Neuronal stem cell (in vitro differentiated cells): ENCODE measurements at regions not wholly inside any gene's neighbourhood (a gene's known extent, or its start where the extent isn't known, plus 50 kb on each side); places are given as distances from the start of the nearest gene placed in this dataset.

Experiments
- DNase-seq: peaks from one replicate; pipeline ENCODE4 v3.0.0-alpha.2; 2013; ENCODE audit warnings: low spot score
- H2AFZ ChIP-seq: one replicate; pipeline ENCODE4 v1.6.1; 2013; ENCODE audit warnings: mild to moderate bottlenecking, low read length, inconsistent platforms
- H2AK5ac ChIP-seq: 2 replicates; pipeline ENCODE4 v1.6.1; 2013; ENCODE audit warnings: low read depth, mild to moderate bottlenecking, inconsistent platforms, low read length, moderate library complexity, mixed read lengths
- H2BK120ac ChIP-seq: 2 replicates; pipeline ENCODE4 v1.6.1; 2013; ENCODE audit warnings: low read depth, mild to moderate bottlenecking, inconsistent platforms, low read length, moderate library complexity, mixed read lengths
- H2BK12ac ChIP-seq: one replicate; pipeline ENCODE4 v1.6.1; 2013; ENCODE audit warnings: low read length, inconsistent platforms
- H2BK15ac ChIP-seq: 2 replicates; pipeline ENCODE4 v1.6.1; 2013; ENCODE audit warnings: mild to moderate bottlenecking, low read length, inconsistent platforms, mixed read lengths
- H2BK5ac ChIP-seq: one replicate; pipeline ENCODE4 v1.6.1; 2013; ENCODE audit warnings: inconsistent platforms, mild to moderate bottlenecking, low read length, moderate library complexity
- H3K14ac ChIP-seq: one replicate; pipeline ENCODE4 v1.6.1; 2013; ENCODE audit warnings: low read length, inconsistent platforms
- H3K18ac ChIP-seq: 2 replicates; pipeline ENCODE4 v1.6.1; 2013; ENCODE audit warnings: low read length, inconsistent platforms
- H3K23ac ChIP-seq: 2 replicates; pipeline ENCODE4 v1.6.1; 2013; ENCODE audit warnings: low read depth, mild to moderate bottlenecking, mixed read lengths, low read length, inconsistent platforms; ENCODE audit not compliant: poor library complexity
- H3K27ac ChIP-seq: replicated peaks from 3 replicates; pipeline ENCODE4 v1.5.1; 2013; ENCODE audit warnings: low read length, inconsistent platforms
- H3K27me3 ChIP-seq, 3 experiments: 2 replicates each; pipeline ENCODE4 v1.6.1; 2013; ENCODE audit warnings: low read length in 3 of 3, mild to moderate bottlenecking in 2 of 3, inconsistent platforms in 1 of 3, low read depth in 1 of 3, mixed read lengths in 1 of 3, moderate library complexity in 1 of 3; ENCODE audit not compliant: control insufficient read depth in 3 of 3, insufficient read depth in 3 of 3
- H3K36me3 ChIP-seq, 2 donors: replicated peaks in 1 of 2; 2 replicates each; pipeline ENCODE4 v1.6.1; 2013; ENCODE audit warnings: low read length in 2 of 2; ENCODE audit not compliant: control insufficient read depth in 2 of 2, insufficient read depth in 2 of 2
- H3K4ac ChIP-seq: 2 replicates; pipeline ENCODE4 v1.6.1; 2013; ENCODE audit warnings: inconsistent platforms, mild to moderate bottlenecking, low read length, moderate library complexity
- H3K4me1 ChIP-seq, 2 donors: 1 replicate in 1 of 2; 2 replicates in 1 of 2; pipeline ENCODE4 v1.6.1; 2013; ENCODE audit warnings: low read length in 2 of 2, low read depth in 1 of 2; ENCODE audit not compliant: control insufficient read depth in 2 of 2, insufficient read depth in 1 of 2
- H3K4me2 ChIP-seq: one replicate; pipeline ENCODE4 v1.6.1; 2013; ENCODE audit warnings: mild to moderate bottlenecking, low read length, inconsistent platforms; ENCODE audit not compliant: insufficient read depth, poor library complexity, severe bottlenecking
- H3K4me3 ChIP-seq, 2 donors: 2 replicates each; pipeline ENCODE4 v1.5.1; 2013; ENCODE audit warnings: low read length in 2 of 2, mild to moderate bottlenecking in 2 of 2, inconsistent platforms in 1 of 2, moderate library complexity in 1 of 2
- H3K79me1 ChIP-seq: one replicate; pipeline ENCODE4 v1.6.1; 2013; ENCODE audit warnings: low read depth, mild to moderate bottlenecking, inconsistent platforms, low read length, moderate library complexity
- H3K9ac ChIP-seq: one replicate; pipeline ENCODE4 v1.6.1; 2013; ENCODE audit warnings: mild to moderate bottlenecking, low read depth, low read length, inconsistent platforms; ENCODE audit not compliant: poor library complexity
- H3K9me3 ChIP-seq, 2 donors: replicated peaks in 1 of 2; 2 replicates each; pipeline versions ENCODE3 to v1.6.1; 2013; ENCODE audit warnings: low read length in 2 of 2, mild to moderate bottlenecking in 2 of 2, inconsistent platforms in 1 of 2, low read depth in 1 of 2, mixed read lengths in 1 of 2, moderate library complexity in 1 of 2; ENCODE audit not compliant: control insufficient read depth in 2 of 2, insufficient read depth in 1 of 2
- H4K8ac ChIP-seq: one replicate; pipeline ENCODE4 v1.6.1; 2013; ENCODE audit warnings: low read depth, mild to moderate bottlenecking, inconsistent platforms, low read length, moderate library complexity
- H4K91ac ChIP-seq: one replicate; pipeline ENCODE4 v1.6.1; 2013; ENCODE audit warnings: low read length, low read depth, mild to moderate bottlenecking, inconsistent platforms; ENCODE audit not compliant: poor library complexity
- WGBS, 2 donors: extraction: QIAGEN DNeasy Blood & Tissue Kit; methylation state at CpG; one replicate each; pipeline ENCODE4 v1.1.7; 2013; ENCODE audit warnings: missing lambda C conversion rate in 2 of 2, mixed read lengths in 1 of 2; ENCODE audit not compliant: insufficient read length in 2 of 2, insufficient replicate concordance in 1 of 2; ENCODE audit errors: extremely low coverage in 2 of 2; 5-methylcytosine and 5-hydroxymethylcytosine counted together

DNA sequence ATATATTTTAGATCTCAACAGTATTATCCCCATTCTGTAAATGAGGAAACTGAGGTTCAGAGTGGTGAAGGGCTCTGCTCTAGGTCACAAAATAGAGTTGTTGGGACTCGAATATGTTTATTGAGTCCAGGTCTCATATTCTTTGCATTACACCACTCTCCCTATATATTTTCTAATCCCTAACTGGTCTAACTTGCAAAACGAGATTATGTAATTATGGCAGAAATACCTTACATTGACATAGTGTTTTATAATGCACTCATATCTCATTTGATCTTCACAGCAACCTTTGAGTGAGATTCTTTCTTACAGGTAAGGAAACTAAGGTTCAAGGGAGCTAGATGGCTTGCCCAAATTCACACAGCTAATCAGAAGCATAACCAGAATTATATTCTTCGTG, 106.9 kb upstream of the LRIG3 start:
- H3K4me3 ChIP-seq: no peak overlapping the region
- WGBS, 2 donors: no CpG with 5 or more reads among the region's 3 CpGs

DNA sequence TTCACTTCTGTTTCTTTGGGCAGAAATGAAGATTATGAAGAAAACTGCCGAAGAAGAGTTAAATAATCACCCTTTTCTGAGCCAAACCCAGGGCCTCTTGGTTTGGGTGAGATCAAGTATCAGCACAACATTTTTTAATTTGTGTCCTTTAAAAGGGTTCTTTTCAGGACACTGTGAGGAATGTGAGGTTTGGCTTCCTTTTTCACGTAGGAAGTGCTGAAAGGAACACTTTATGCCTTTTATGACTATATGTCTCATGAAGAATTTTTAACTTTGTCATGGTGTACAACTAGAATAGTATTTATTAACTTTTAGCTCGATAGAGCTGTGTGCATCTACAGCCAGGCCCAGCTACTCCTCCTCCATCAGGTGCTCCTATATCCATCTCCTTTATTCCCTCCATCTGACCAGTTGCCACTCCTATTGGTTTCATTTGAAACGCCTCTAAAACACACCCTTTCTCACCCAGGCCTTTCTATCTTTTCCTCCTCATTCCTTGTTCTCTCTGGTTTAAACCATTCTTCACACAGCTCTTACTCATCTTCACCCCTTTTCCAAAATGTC, 103.6 kb upstream of the LRIG3 start:
- Histone ChIP-seq H2BK5ac (no peak overlapping the region), H3K4me2 (no peak overlapping the region), H2BK15ac (no peak overlapping the region), H3K9ac (no peak overlapping the region), H4K8ac (no peak overlapping the region), H3K23ac (no peak overlapping the region), H4K91ac (no peak overlapping the region), H3K27me3 (no peaks in the 10 kb centered on the region), H3K14ac (no peak overlapping the region), H3K9me3 (no peaks in the 10 kb centered on the region), H2BK120ac (no peak overlapping the region), H3K18ac (no peak overlapping the region), H3K36me3 (no peaks in the 10 kb centered on the region), H2AK5ac (no peak overlapping the region), H2BK12ac (no peak overlapping the region), H3K4me1 (no peaks in the 10 kb centered on the region), H3K4me3 (no peak overlapping the region), H3K27ac (no peak overlapping the region), H3K4ac (no peak overlapping the region), H2AFZ (no peak overlapping the region), H3K79me1 (no peaks in the 10 kb centered on the region)
- no peak for DNase-seq
- WGBS, 2 donors: no CpG with 5 or more reads among the region's 4 CpGs

More for the DNA sequence above, 106.9 kb upstream of the LRIG3 start:
- Histone ChIP-seq H3K79me1 (no peaks in the 10 kb centered on the region), H3K4me2 (no peak overlapping the region), H3K23ac (no peak overlapping the region), H3K4me1 (no peaks in the 10 kb centered on the region), H2BK12ac (no peak overlapping the region), H3K9ac (no peak overlapping the region), H3K27ac (no peak overlapping the region), H4K91ac (no peak overlapping the region), H3K4ac (no peak overlapping the region), H2BK15ac (no peak overlapping the region), H4K8ac (no peak overlapping the region), H2AFZ (no peak overlapping the region), H2AK5ac (no peak overlapping the region), H3K27me3 (no peaks in the 10 kb centered on the region), H2BK5ac (no peak overlapping the region), H2BK120ac (no peak overlapping the region), H3K18ac (no peak overlapping the region), H3K36me3 (no peaks in the 10 kb centered on the region), H3K9me3 (no peaks in the 10 kb centered on the region), H3K14ac (no peak overlapping the region)
- DNase-seq: no peak

GRCh38 chr12:59020073-59020946, 100.0 kb upstream of the LRIG3 start:
- no peak overlapping the region for H2AK5ac ChIP-seq
- no peaks in the 10 kb centered on the region for H3K9me3 ChIP-seq
- no peaks in the 10 kb centered on the region for H3K27me3 ChIP-seq
- no peak for DNase-seq
- peak overlapping the region; percentile 13 for H2AFZ ChIP-seq
- H2BK15ac ChIP-seq: no peak overlapping the region
- H3K79me1 ChIP-seq: no peaks in the 10 kb centered on the region
- H3K4me2 ChIP-seq: no peak overlapping the region
- WGBS, 2 donors: no CpG with 5 or more reads among the region's 14 CpGs
- H3K36me3 ChIP-seq: no peaks in the 10 kb centered on the region
- H4K8ac ChIP-seq: no peak overlapping the region
- H3K4ac ChIP-seq: no peak overlapping the region
- H3K23ac ChIP-seq: no peak overlapping the region
- H2BK120ac ChIP-seq: no peak overlapping the region
- no peak overlapping the region for H4K91ac ChIP-seq
- H3K4me1 ChIP-seq: no peaks in the 10 kb centered on the region
- H3K18ac ChIP-seq: no peak overlapping the region
- no peak overlapping the region for H2BK5ac ChIP-seq
- no peak overlapping the region for H3K4me3 ChIP-seq
- H3K14ac ChIP-seq: no peak overlapping the region
- no peak overlapping the region for H2BK12ac ChIP-seq
- no peak overlapping the region for H3K9ac ChIP-seq
- no peak overlapping the region for H3K27ac ChIP-seq

- Histone ChIP-seq H4K91ac (no peak overlapping the region), H2BK5ac (no peak overlapping the region), H3K14ac (no peak overlapping the region), H3K9ac (no peak overlapping the region), H3K4ac (no peak overlapping the region), H3K4me1 (no peaks in the 10 kb centered on the region), H3K9me3 (no peaks in the 10 kb centered on the region), H3K23ac (no peak overlapping the region), H3K4me3 (no peak overlapping the region), H2BK120ac (no peak overlapping the region), H3K79me1 (no peaks in the 10 kb centered on the region), H3K27ac (no peak overlapping the region), H3K27me3 (no peaks in the 10 kb centered on the region), H3K36me3 (no peaks in the 10 kb centered on the region), H3K18ac (no peak overlapping the region), H2BK12ac (no peak overlapping the region), H4K8ac (no peak overlapping the region), H2BK15ac (no peak overlapping the region), H3K4me2 (no peak overlapping the region), H2AK5ac (no peak overlapping the region), H2AFZ (no peak overlapping the region)
- WGBS, 2 donors: no CpG with 5 or more reads among the region's 1 CpG
- DNase-seq: no peak
Observed at GRCh38 chr12:59014885-59015284, 94.6 kb upstream of the LRIG3 start.
